HEK293T (cell line): ENCODE measurements at regions not wholly inside any gene's neighbourhood (a gene's known extent, or its start where the extent isn't known, plus 50 kb on each side); places are given as distances from the start of the nearest gene placed in this dataset.
"Not testable (repeated sequence)": the region's sequence is repeated elsewhere in the genome, so short reads cannot be mapped to it uniquely, and the experiment has no call there.

Experiments
- CTBP1 ChIP-seq: fragments of 450-650 bp; IDR thresholded peaks from 2 replicates; pipeline ENCODE4 v1.6.1; 2016; ENCODE audit warnings: borderline replicate concordance
- ELF4 ChIP-seq: fragments of 450-650 bp; IDR thresholded peaks from 2 replicates; pipeline ENCODE4 v1.6.1; 2017; ENCODE audit warnings: antibody characterized with exemption
- FOXK2 ChIP-seq: fragments of 450-650 bp; IDR thresholded peaks from 2 replicates; pipeline ENCODE4 v1.6.1; 2016; ENCODE audit warnings: mild to moderate bottlenecking
- FOXM1 ChIP-seq: fragments of 450-650 bp; IDR thresholded peaks from 2 replicates; pipeline ENCODE4 v1.6.1; 2017; ENCODE audit warnings: mild to moderate bottlenecking, borderline replicate concordance
- HDGF ChIP-seq: fragments of 450-650 bp; IDR thresholded peaks from 2 replicates; pipeline ENCODE4 v1.6.1; 2017; ENCODE audit warnings: antibody characterized with exemption, borderline replicate concordance
- L3MBTL2 ChIP-seq: fragments of 450-650 bp; conservative IDR thresholded peaks from 2 replicates; pipeline ENCODE4 v1.6.1; 2016; ENCODE audit warnings: mild to moderate bottlenecking
- LEF1 ChIP-seq: fragments of 450-650 bp; IDR thresholded peaks from 2 replicates; pipeline ENCODE4 v1.6.1; 2017; ENCODE audit warnings: mild to moderate bottlenecking, borderline replicate concordance
- NFRKB ChIP-seq: fragments of 450-650 bp; IDR thresholded peaks from 2 replicates; pipeline ENCODE4 v1.6.1; 2016; ENCODE audit warnings: mild to moderate bottlenecking, moderate library complexity
- SP1 ChIP-seq: fragments of 450-650 bp; IDR thresholded peaks from 2 replicates; pipeline ENCODE4 v1.6.1; 2017
- TARDBP ChIP-seq: fragments of 450-650 bp; IDR thresholded peaks from 2 replicates; pipeline ENCODE4 v1.6.1; 2016
- ZNF384 ChIP-seq: fragments of 450-650 bp; IDR thresholded peaks from 2 replicates; pipeline ENCODE4 v1.6.1; 2016

- not testable (repeated sequence) for TF ChIP-seq HDGF, ZNF384, TARDBP, L3MBTL2, NFRKB, FOXM1, FOXK2, ELF4, LEF1, CTBP1, SP1
Measured at GRCh38 chr11:89648996-89649395, 61.1 kb upstream of the TRIM77 start.
